Fibroblast of skin of back (primary cell): ENCODE measurements at regions not wholly inside any gene's neighbourhood (a gene's known extent, or its start where the extent isn't known, plus 50 kb on each side); places are given as distances from the start of the nearest gene placed in this dataset.
A peak's percentile ranks its signal among the peaks of the same experiment; 100 is the strongest.

ENCODE experiments used
- DNase-seq: peaks from one replicate; pipeline ENCODE4 v3.0.0-alpha.2; 2013

GRCh38 chr1:111556325-111557037 lies 53.0 kb upstream of the ADORA3 start:
- DNase-seq: no peak

- DNase-seq: peak; percentile 68
Measured at GRCh38 chr1:111559736-111560279, 56.4 kb upstream of the ADORA3 start.

GRCh38 chr1:111561328-111561727 lies 57.9 kb upstream of the ADORA3 start:
- DNase-seq: no peak

- peak; percentile 68 for DNase-seq
Measured at GRCh38 chr1:111563619-111564018, 56.0 kb upstream of the RAP1A start.

GRCh38 chr1:111565079-111565478 lies 54.5 kb upstream of the RAP1A start:
- DNase-seq: peak; percentile 62

GRCh38 chr1:111565968-111566367 lies 53.6 kb upstream of the RAP1A start:
- DNase-seq: no peak

- no peak for DNase-seq
Measured at GRCh38 chr1:111568160-111568647, 51.4 kb upstream of the RAP1A start.
